ENCODE measurements at regions not wholly inside any gene's neighbourhood (a gene's known extent, or its start where the extent isn't known, plus 50 kb on each side); places are given as distances from the start of the nearest gene placed in this dataset.

GRCh38 chr17:73694491-73694890 is 50.2 kb upstream of the SDK2 start:
- DNase-seq: no peak

DNA sequence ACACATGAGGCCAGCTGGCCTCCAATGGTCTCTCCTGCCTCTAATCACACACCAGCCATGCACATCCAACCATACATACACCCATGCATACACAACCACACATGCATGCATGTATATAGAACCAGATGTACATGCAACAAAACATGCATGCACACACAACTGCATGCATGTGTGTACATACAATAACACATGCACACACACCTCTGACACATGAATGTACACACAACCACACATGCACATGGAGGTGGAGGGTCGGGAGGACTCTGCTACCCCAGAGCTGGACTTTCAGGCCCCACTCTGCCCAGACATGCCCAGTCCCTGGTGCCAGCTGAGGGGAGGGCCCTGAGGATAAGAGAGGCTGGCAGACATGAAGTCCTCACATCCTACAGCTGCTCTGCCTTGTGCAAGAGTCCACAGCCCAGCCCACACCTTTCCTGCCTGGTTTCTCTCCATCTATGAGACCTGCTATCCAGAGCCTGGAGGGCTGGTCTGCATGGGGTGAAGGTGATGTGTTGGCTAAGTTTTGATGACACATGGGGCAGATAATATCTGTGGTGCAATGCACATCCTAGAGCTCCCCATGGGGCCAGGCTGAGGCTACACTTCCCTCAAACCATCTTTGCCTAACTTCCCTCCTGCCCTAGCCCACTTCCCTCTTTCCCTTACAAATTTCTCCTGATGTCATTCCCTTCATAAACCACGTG is 50.9 kb upstream of the SDK2 start:
- no peak for DNase-seq

DNA sequence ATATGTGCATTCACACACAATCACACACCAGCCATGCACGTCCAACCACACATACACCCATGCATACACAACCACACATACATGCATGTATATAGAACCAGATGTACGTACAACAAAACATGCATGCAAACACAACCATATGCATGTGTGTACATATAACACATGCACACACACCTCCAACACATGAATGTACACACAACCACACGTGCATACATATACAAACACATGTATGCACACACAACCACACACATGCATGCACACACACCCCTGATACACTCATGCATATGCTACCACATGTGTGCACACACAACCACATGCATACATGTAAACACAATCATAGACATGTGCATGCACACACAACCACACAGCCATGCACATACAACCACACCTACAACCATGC is 52.0 kb upstream of the SDK2 start:
- no peak for DNase-seq

GRCh38 chr17:73697872-73698271 is 53.6 kb upstream of the SDK2 start:
- peak; percentile 93 for DNase-seq

- DNase-seq: no peak
Measured at GRCh38 chr17:73698966-73699365, 54.7 kb upstream of the SDK2 start.

DNA sequence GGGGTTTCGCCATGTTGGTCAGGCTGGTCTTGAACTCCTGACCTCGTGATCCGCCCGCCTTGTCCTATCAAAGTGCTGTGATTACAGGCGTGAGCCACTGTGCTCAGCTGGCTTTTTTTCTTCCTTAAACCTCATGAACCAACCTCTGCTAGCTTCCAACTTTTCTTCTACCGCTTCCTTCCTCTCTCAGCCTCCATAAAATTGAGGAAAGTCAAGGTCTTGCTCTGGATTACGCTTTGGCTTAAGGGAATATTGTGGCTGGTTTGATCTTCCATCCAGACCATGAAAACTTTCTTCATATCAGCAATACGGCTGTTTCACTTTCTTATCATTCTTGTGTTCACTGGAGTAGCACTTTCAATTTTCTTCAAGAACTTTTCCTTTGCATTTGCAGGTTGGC is 57.5 kb upstream of the SDK2 start:
- DNase-seq: no peak

DNA sequence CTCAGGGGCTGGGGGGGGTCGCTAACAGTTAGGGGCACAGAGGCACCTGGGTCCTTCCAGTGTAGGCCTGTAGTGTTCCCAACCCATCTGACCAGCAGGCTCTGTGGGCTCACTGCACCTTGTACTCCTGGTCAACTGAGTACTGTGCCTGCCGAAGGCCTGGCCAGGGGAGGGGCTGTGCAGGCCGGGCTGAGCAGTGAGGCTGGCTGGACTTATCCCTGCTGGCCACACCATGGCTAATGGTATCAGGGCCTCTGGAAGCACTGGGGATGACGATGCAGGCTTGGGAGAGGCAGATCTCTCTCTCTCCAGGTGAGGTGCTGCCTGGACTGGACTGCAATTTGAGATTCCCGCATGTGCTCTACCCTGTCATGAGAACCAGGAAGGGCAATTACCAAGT is 58.9 kb upstream of the SDK2 start:
- no peak for DNase-seq

- no peak for DNase-seq
Measured at GRCh38 chr17:73703917-73704316, 59.7 kb upstream of the SDK2 start.

DNA sequence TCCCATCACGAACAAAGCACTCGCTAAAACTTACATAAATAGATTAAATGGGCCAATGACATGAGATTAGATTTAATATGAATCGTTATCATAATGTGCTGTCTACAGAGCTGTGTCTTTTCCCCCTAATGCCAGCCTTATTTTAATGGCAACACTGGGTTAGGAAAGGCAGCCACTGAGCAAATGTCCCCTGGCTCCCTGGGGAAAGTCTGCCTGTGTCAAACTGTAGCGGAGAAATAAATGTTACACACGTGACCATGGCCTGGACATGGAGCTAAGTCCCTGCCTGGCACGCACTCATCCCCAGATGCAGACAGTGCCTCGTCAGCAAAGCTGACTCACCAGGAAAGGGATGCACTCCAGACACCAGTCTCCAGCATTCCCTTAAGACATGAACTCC is 61.3 kb upstream of the SDK2 start:
- DNase-seq: no peak

- no peak for DNase-seq
Measured at GRCh38 chr17:73706428-73706827, 62.2 kb upstream of the SDK2 start.

DNA sequence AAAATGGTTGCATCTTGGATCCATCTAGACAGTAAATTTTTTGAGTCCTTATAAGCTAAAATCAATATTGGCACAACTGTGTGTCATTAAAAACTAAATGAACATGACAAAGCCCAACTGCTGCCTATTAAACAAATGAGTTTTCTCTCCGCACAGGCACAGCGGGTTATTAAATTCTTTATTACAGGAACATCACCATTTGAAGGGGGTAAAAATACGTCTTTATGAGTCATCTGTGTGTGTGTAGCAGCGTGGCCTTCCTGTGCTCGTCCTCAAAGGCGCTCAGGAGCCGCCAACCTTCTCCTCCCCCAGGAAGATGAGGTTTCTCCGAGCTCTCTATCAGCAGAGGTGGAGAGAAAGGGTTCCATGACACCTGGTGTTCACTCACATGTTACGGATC is 62.6 kb upstream of the SDK2 start:
- no peak for DNase-seq

- DNase-seq: no peak
Measured at GRCh38 chr17:73707358-73707757, 63.1 kb upstream of the SDK2 start.

GRCh38 chr17:73710095-73710592 is 65.9 kb upstream of the SDK2 start:
- DNase-seq: peak; percentile 58

- DNase-seq: no peak
Measured at GRCh38 chr17:73711184-73711583, 66.9 kb upstream of the SDK2 start.

DNA sequence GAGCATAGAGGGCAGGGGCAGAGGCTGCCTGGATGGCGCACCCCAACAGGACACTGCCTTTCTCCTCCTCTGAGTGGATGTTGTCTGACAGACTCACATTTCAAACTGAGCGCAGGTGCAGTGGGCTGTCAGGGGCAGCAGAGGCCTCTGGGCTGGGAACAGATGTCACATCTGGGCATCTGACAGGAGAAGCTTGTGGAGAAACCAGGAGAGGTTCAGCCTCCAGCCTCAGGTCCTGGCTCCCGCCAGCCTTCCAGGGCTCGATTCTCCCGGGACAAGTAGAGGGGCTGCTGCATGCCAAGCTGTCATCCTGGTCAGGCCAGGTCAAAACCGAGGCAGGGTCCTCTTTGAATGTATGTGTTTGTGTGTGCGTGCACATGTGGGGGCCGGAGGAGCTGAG is 67.7 kb upstream of the SDK2 start:
- DNase-seq: no peak

GRCh38 chr17:73713136-73713535 is 68.9 kb upstream of the SDK2 start:
- DNase-seq: no peak

- DNase-seq: no peak
Measured at GRCh38 chr17:73715769-73716168, 71.5 kb upstream of the SDK2 start.

DNA sequence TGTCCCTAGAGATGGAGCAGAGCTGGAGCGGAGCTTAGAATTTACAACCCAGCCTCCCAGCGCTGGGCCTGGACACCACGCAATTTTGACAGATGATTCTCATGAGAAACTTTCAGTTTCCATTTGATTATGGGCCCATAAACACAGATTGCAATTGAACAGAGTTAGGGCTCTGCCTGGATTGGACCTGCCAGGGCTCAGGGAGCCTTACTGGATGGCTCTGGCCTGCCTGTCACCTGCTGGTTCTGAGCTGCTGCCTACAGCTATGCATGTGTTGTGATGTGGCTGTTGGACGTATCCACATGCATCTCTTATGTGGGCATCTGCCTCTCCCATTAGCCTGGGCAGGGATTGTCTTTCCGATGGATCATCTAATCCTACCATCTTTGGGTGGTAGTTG is 73.4 kb upstream of the SDK2 start:
- DNase-seq: no peak

DNA sequence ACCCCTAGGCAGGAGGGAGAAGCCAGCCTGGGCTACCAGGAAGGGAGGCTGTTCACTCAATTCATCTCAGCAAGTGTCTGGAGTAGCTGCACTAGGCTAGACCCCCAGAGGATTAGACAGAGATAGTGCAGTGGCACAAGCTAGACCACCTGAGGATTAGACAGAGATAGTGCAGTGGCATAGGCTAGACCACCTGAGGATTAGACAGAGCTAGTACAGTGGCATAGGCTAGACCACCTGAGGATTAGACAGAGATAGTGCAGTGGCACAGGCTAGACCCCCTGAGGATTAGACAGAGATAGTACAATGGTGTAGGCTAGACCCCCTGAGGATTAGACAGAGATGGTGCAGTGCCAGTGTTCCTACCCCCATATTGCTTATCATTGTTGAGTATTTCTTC is 74.1 kb upstream of the SDK2 start:
- DNase-seq: no peak

DNA sequence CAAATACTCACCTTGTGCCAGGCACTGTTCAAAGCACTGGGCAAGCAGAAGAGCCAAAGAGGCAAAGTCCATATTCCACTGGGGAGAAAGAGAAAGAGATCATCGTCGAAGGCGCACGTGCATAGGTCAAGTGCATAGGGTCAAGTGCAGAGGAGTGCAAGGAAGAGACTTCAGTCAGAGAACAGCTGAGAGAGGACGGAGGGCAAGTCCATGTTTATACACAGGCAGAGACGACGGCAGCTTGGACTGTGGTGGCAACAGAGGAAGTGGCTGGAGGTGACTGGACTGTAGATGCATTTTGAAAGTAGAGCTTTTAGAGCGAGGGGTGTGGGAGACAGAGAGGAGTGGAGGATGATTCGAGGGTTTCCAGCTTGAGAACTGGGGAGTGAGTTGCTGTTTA is 74.7 kb upstream of the SDK2 start:
- DNase-seq: peak; percentile 49

DNA sequence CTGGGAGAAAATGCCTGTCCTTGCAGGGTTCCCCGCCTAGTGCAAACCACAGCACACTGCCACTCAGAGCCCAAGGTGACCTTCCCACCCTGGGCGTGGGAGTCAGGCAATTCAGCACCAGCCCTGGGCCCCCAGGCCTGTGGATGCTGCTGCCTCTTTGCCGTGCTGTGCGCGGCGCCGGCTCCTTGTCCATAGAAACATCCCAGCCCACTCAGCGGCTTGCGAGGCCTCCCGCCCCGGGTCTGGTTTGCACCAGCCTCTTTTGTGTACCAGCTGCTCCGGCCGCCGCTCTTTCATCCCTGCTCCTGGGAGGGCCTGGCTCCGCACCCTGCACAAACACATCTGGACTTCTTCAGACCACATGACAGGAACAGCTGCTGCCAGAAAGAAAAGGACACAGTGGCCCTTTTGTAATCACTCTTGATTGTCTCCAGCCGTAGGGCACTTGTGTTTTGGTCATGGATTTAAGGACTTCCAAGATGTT is 75.4 kb upstream of the SDK2 start:
- peak; percentile 91 for DNase-seq

DNA sequence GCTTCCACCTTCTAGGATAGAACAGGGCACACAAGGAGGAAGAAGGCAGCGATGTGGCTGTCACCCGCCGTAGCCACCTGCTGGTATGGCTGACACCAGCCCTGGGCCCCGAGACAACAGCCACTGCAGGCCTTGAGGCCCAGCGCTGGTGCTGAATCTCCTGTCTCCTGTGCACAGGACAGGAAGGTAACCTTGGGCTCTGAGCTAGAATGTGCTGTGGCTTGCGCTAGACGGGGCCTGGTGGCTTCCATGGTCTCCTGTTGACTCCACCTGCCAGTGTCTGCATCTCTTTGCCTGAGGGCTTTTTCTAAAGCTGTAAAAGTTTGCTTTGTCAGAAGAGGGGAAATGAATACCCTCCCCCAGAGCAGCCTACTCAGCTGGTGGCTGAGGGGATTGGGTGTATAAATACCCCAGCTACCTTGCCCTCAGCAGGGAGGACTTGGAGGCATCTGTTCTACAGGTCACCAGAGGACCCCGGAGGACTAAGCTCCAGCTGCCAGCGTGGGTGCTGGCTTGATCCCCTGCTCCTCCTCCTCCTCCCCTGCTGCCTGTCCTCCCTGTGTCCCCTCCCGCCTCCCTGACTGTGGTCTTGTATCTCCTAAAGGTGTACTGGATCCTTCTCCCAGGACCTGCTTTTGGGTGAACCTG is 76.1 kb upstream of the SDK2 start:
- DNase-seq: peak; percentile 85

DNA sequence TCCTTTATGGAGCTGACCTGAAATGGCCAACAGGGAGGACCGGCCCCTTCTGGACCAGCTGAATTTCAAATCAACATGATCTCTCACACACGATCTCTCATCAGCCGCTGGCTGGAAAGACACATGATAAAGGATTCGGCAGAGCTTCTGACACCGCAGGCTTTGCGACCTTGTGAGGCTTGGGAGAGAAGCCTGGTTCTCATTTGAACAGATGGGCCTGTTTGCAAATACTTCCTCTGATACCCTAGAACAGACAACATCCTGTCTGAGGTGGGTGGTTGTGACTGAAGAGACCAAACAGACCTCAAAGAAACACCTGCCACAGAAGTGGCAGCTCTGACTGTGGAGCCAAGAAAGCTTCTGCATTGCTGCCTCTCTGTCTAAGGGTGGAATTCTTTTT is 77.9 kb upstream of the SDK2 start:
- DNase-seq: peak; percentile 69

- no peak for DNase-seq
Measured at GRCh38 chr17:73723317-73723716, 79.1 kb upstream of the SDK2 start.

DNA sequence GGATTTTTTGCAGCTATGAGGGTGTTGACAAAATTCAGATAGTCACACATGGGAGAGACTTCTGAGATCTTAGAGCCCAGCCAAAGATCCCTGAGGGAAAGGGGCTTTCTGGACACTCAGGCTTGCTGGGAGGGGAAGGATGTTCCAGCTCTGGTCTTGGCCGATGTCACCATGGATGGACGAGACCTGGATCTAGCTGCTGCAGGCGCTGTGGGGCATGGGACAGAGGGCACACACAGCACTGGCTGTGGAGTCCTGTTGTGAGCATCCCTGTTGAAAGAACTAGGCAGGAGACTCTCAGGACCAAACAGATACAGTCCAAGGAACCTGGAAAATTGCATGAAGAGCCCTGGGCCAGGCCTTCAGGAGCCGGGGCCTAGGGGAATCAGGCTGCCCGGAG is 80.1 kb upstream of the SDK2 start:
- no peak for DNase-seq
